OCI-LY7 (cell line): ENCODE measurements at regions not wholly inside any gene's neighbourhood (a gene's known extent, or its start where the extent isn't known, plus 50 kb on each side); places are given as distances from the start of the nearest gene placed in this dataset.

Experiments
- EZH2phosphoT487 ChIP-seq: fragments of 200-600 bp; sonication (generic); IDR thresholded peaks from 2 replicates; pipeline ENCODE4 v1.6.1; 2018; ENCODE audit warnings: low read depth, borderline replicate concordance, mild to moderate bottlenecking, mixed run types, antibody characterized with exemption, low read length, moderate library complexity, mixed read lengths
- TF ChIP-seq, protein P1 (sequence below): fragments of 200-600 bp; sonication (generic); conservative IDR thresholded peaks from 2 replicates; pipeline ENCODE4 v1.5.1; 2014; ENCODE audit warnings: mild to moderate bottlenecking, antibody characterized with exemption, low read length, moderate library complexity, mixed read lengths

GRCh38 chr17:79214459-79214858 is 139.8 kb downstream of the ENGASE start:
- TF ChIP-seq, protein P1, sequence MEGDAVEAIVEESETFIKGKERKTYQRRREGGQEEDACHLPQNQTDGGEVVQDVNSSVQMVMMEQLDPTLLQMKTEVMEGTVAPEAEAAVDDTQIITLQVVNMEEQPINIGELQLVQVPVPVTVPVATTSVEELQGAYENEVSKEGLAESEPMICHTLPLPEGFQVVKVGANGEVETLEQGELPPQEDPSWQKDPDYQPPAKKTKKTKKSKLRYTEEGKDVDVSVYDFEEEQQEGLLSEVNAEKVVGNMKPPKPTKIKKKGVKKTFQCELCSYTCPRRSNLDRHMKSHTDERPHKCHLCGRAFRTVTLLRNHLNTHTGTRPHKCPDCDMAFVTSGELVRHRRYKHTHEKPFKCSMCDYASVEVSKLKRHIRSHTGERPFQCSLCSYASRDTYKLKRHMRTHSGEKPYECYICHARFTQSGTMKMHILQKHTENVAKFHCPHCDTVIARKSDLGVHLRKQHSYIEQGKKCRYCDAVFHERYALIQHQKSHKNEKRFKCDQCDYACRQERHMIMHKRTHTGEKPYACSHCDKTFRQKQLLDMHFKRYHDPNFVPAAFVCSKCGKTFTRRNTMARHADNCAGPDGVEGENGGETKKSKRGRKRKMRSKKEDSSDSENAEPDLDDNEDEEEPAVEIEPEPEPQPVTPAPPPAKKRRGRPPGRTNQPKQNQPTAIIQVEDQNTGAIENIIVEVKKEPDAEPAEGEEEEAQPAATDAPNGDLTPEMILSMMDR: no peak
- no peak for TF ChIP-seq EZH2phosphoT487
